Right lobe of liver (tissue), 6 donors: ENCODE measurements at regions not wholly inside any gene's neighbourhood (a gene's known extent, or its start where the extent isn't known, plus 50 kb on each side); places are given as distances from the start of the nearest gene placed in this dataset.

Source experiments
- ATAC-seq, 4 donors: fragments of 200-7000 bp; cut with Tn5 transposase; one replicate each; pipeline ENCODE4 v1.9.1; 2020; ENCODE audit warnings: mild to moderate bottlenecking in 4 of 4, moderate library complexity in 4 of 4
- DNase-seq, 3 donors: peaks; one replicate each; pipeline ENCODE4 v3.0.0-alpha.2; 2020
- H3K27ac ChIP-seq, 3 donors: fragments of 200-600 bp; one replicate each; pipeline ENCODE4 v1.8.0; 2022
- H3K27me3 ChIP-seq, 2 donors: fragments of 200-600 bp; one replicate each; pipeline ENCODE4 v1.8.0; 2022
- H3K36me3 ChIP-seq, 4 donors: fragments of 200-600 bp; sonication (generic) in 1 of 4; one replicate each; pipeline versions ENCODE4 v1.5.1 to v1.8.0; 2017 to 2022; ENCODE audit warnings: control low read depth in 1 of 4
- H3K4me1 ChIP-seq, 4 donors: fragments of 200-600 bp; sonication (generic) in 1 of 4; one replicate each; pipeline versions ENCODE4 v1.5.1 to v1.8.0; 2017 to 2022; ENCODE audit warnings: control low read depth in 1 of 4
- H3K4me3 ChIP-seq, 3 donors: fragments of 200-600 bp; one replicate each; pipeline ENCODE4 v1.8.0; 2022
- H3K9me3 ChIP-seq, 4 donors: fragments of 200-600 bp; sonication (generic) in 1 of 4; one replicate each; pipeline versions ENCODE4 v1.5.1 to v1.8.0; 2017 to 2022; ENCODE audit warnings: control low read depth in 1 of 4
- POLR2A ChIP-seq: fragments of 450-650 bp; IDR thresholded peaks from one replicate; pipeline ENCODE4 v1.6.1; 2017; ENCODE audit warnings: antibody characterized with exemption, mild to moderate bottlenecking
- WGBS: methylation state at CpG from one replicate; pipeline ENCODE4 v1.1.6; 2018; ENCODE audit warnings: low coverage, low lambda C conversion rate; ENCODE audit not compliant: insufficient coverage; ENCODE audit errors: missing lambda C conversion rate; 5-methylcytosine and 5-hydroxymethylcytosine counted together
- intact Hi-C, 2 donors: fragments of 100-400 bp; cut with DNase I; formaldehyde crosslinking; loops; one replicate each; pipeline versions ENCODE4 v1.11.2 to v1.14.1; 2022
- TF ChIP-seq, protein P1 (sequence below), 4 donors: fragments of 200-600 bp in 3 of 4; fragments of 450-650 bp in 1 of 4; IDR thresholded peaks; one replicate each; pipeline versions ENCODE4 v1.5.1 to v1.8.0; 2016 to 2022; ENCODE audit warnings: antibody characterized with exemption in 4 of 4, mild to moderate bottlenecking in 2 of 4
- donor health status: DM: no; HTN: yes; CAD: no.
- donor health status: DM: no; HTN: no; CAD: no.
- donor health status: DM: no; HTN: no; CAD: no.
- donor health status: DM: no; HTN: yes; CAD: no.
- donor health status: DM: no; HTN: yes; CAD: no.

DNA sequence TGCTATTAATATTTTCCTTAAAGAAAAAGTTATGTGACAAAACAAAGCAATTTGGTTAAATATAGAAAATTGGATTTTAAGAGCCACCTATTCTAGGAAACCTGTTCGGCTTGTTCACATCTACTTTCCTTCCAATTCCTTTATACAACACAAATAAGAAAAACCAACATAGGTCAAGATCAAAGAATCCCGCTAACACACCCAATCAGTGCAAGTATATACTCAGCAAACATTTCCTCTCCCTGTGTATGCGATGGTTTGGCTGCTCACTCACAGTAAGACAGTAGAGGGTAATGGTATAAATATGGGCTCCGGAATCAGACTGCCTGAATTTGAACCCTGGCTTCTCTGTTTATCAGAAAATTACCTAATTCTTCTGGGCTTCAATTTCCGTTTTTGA is 757.5 kb upstream of the ZNF608 start:
- ATAC-seq, result no peak
- TF ChIP-seq, protein P1, sequence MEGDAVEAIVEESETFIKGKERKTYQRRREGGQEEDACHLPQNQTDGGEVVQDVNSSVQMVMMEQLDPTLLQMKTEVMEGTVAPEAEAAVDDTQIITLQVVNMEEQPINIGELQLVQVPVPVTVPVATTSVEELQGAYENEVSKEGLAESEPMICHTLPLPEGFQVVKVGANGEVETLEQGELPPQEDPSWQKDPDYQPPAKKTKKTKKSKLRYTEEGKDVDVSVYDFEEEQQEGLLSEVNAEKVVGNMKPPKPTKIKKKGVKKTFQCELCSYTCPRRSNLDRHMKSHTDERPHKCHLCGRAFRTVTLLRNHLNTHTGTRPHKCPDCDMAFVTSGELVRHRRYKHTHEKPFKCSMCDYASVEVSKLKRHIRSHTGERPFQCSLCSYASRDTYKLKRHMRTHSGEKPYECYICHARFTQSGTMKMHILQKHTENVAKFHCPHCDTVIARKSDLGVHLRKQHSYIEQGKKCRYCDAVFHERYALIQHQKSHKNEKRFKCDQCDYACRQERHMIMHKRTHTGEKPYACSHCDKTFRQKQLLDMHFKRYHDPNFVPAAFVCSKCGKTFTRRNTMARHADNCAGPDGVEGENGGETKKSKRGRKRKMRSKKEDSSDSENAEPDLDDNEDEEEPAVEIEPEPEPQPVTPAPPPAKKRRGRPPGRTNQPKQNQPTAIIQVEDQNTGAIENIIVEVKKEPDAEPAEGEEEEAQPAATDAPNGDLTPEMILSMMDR (IDR thresholded peaks at IDR 0.05), result no peak
- no peak for TF ChIP-seq POLR2A
- H3K4me1 ChIP-seq, result no peaks in the 10 kb centered on the region
- 59% methylated on average over 5 of the region's 5 CpGs for WGBS
- H3K36me3 ChIP-seq, result no peaks in the 10 kb centered on the region
- DNase-seq, result no peak
- no peaks in the 10 kb centered on the region for H3K9me3 ChIP-seq
- intact Hi-C loops, result no loop called here
- no peak overlapping the region for H3K4me3 ChIP-seq
- no peaks in the 10 kb centered on the region for H3K27me3 ChIP-seq
- H3K27ac ChIP-seq, result no peak overlapping the region

DNA sequence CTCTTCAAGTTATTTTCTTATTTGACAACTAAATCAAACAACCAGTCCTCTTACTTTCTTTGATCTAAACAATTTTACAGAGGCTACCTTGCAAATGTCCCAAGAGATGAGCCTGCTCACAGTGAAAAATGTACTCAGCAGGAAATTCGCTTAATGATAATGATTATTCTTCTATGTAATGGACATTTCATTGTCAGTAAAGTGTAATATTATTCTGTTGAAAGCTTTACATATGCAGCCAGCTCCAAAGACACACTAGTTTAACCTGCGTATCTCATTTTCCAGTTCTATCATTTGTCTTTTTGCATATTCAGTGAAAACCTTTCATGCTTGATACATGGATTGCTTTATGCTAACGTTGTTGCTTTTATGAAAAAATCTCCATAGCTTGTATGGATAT is 758.7 kb upstream of the ZNF608 start:
- Histone ChIP-seq H3K4me1 (no peaks in the 10 kb centered on the region), H3K9me3 (no peaks in the 10 kb centered on the region), H3K36me3 (no peaks in the 10 kb centered on the region), H3K27me3 (no peaks in the 10 kb centered on the region), H3K4me3 (no peak overlapping the region), H3K27ac (no peak overlapping the region)
- DNase-seq (no peak), ATAC-seq (no peak)
- 76% methylated on average over 3 of the region's 3 CpGs for WGBS
- TF ChIP-seq, protein P1 (IDR thresholded peaks at IDR 0.05), result no peak
- intact Hi-C loops, result no loop called here

DNA sequence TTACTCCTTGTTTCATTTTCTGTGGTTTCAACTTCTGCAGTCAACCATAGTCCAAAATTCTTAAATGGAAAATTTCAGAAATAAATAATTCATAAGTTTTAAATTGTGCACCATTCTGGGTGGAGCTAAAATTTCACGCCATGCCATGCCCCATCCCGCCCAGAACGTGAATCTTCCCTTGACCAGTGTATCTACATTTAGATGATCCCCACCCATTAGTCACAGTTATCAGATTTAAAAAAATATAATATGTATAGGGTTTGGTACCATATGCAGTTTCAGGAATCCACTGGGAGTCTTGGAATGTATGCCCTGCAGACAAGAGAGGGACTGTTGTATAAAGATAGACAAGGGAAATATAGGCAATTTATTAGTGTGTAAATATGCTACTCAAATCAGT is 759.7 kb upstream of the ZNF608 start:
- no peaks in the 10 kb centered on the region for H3K27me3 ChIP-seq
- H3K4me3 ChIP-seq, result no peak overlapping the region
- WGBS, result 74% methylated on average over 3 of the region's 3 CpGs
- H3K4me1 ChIP-seq, result no peaks in the 10 kb centered on the region
- H3K9me3 ChIP-seq, result no peaks in the 10 kb centered on the region
- no peak for DNase-seq
- no peak for ATAC-seq
- H3K27ac ChIP-seq, result no peak overlapping the region
- H3K36me3 ChIP-seq, result no peaks in the 10 kb centered on the region
- intact Hi-C loops, result no loop called here
- no peak for TF ChIP-seq POLR2A
- TF ChIP-seq, protein P1 (IDR thresholded peaks at IDR 0.05), result no peak

DNA sequence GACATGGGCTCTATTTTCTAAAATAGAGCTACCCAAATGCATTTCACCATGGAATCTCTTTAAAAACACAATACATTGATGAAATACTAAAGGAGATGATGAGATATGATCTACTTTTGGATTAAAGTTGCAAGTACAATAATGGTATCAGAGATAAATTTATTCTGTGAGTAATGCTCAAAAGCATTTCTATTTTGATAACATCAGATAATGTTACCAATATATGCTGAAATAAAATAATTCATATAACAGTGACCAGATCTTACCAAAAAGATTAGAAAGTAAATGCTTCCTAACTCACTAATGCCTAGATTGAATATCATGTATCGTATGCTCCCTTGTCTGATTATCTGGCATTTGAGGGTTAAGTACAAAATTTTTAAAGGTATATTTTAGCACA is 761.8 kb upstream of the ZNF608 start:
- Histone ChIP-seq H3K36me3 (no peaks in the 10 kb centered on the region), H3K9me3 (no peaks in the 10 kb centered on the region), H3K4me1 (no peaks in the 10 kb centered on the region), H3K27me3 (no peaks in the 10 kb centered on the region), H3K4me3 (no peak overlapping the region), H3K27ac (no peak overlapping the region)
- 95% methylated on average over 1 of the region's 1 CpG for WGBS
- DNase-seq (no peak), ATAC-seq (no peak)
- no peak for TF ChIP-seq POLR2A
- TF ChIP-seq, protein P1 (IDR thresholded peaks at IDR 0.05), result no peak
- intact Hi-C loops, result no loop called here

DNA sequence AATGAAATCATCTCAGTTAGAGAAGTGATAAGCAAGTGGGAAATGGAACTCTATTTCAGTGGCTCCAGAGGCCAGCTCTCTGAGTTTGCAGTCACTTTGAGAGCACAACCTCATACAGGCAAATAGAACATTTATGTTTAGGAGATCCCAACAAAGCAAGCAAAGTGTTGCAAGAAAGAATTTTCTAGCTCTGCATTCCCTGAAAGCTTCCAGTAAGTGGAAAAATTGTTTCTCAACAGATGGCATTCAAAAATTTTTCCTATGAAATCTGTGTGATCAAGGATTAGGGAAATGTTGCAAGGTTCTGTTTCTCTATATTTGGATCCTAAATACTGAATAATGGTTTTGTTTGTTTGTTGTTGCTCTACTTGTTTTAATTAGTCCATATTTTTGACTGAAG is 764.2 kb upstream of the ZNF608 start:
- H3K27me3 ChIP-seq, result no peaks in the 10 kb centered on the region

More for the DNA sequence above, 764.2 kb upstream of the ZNF608 start:
- no peaks in the 10 kb centered on the region for H3K9me3 ChIP-seq
- intact Hi-C loops, result no loop called here
- no peaks in the 10 kb centered on the region for H3K4me1 ChIP-seq
- H3K36me3 ChIP-seq, result no peaks in the 10 kb centered on the region
- no peak for DNase-seq
- H3K4me3 ChIP-seq, result no peak overlapping the region
- no peak for ATAC-seq
- TF ChIP-seq POLR2A, result no peak
- TF ChIP-seq, protein P1 (IDR thresholded peaks at IDR 0.05), result no peak
- H3K27ac ChIP-seq, result no peak overlapping the region
